ENCODE measurements at regions not wholly inside any gene's neighbourhood (a gene's known extent, or its start where the extent isn't known, plus 50 kb on each side); places are given as distances from the start of the nearest gene placed in this dataset.

DNA sequence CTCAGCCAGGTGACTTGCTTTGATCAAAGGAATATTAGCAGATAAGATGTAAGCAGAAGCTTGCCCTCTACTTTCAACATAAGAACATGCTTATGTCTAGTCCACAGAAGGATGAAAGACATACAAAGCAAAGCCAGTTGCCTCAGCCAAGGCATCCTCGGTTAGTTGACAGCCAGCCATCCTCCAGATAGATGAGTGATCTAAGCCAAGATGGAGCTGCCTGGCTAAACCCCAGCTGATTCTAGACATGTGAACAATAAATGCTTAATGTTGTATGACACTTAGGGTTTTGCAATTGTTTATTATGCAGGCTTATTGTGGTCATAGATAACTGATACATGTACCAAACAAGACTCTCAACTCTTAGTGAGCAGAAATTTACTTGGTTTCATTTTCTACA lies 157.6 kb upstream of the TMTC2 start:
- DNase-seq (ENCODE audit: low read depth) = no peak
- in situ Hi-C loops (cut with HindIII; ENCODE audit: low sequenced_read_pairs) = no loop called here
- TF ChIP-seq, protein P1, sequence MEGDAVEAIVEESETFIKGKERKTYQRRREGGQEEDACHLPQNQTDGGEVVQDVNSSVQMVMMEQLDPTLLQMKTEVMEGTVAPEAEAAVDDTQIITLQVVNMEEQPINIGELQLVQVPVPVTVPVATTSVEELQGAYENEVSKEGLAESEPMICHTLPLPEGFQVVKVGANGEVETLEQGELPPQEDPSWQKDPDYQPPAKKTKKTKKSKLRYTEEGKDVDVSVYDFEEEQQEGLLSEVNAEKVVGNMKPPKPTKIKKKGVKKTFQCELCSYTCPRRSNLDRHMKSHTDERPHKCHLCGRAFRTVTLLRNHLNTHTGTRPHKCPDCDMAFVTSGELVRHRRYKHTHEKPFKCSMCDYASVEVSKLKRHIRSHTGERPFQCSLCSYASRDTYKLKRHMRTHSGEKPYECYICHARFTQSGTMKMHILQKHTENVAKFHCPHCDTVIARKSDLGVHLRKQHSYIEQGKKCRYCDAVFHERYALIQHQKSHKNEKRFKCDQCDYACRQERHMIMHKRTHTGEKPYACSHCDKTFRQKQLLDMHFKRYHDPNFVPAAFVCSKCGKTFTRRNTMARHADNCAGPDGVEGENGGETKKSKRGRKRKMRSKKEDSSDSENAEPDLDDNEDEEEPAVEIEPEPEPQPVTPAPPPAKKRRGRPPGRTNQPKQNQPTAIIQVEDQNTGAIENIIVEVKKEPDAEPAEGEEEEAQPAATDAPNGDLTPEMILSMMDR (IDR thresholded peaks at IDR 0.05; ENCODE audit: low read depth, low read length, missing control alignments) = no peak
- H3K4me3 ChIP-seq (ENCODE audit: low read depth, low read length) = no peak overlapping the region

DNA sequence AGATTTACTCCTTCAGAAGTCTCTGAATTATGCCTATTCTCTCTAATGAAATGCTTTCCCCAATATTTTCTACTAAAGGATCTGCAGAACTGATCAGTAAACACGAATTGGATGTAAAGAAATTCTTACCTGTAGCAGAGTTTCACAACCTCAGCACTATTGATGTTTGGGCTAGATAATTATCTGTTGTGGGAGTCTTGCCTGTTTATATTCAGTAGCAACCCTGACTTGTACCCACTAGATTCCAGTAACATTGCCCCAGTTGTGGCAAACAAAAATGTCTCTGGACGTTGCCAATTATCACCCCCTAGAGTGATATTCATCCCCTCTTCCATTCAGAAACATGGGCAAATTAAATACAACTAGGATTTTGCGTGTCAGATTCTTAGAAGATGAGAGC lies 156.8 kb upstream of the TMTC2 start:
- in situ Hi-C loops (cut with HindIII; ENCODE audit: low sequenced_read_pairs) = no loop called here
- no peak overlapping the region for H3K4me3 ChIP-seq (ENCODE audit: low read depth, low read length)
- TF ChIP-seq, protein P1 (IDR thresholded peaks at IDR 0.05; ENCODE audit: low read depth, low read length, missing control alignments) = no peak
- DNase-seq (ENCODE audit: low read depth) = no peak

DNA sequence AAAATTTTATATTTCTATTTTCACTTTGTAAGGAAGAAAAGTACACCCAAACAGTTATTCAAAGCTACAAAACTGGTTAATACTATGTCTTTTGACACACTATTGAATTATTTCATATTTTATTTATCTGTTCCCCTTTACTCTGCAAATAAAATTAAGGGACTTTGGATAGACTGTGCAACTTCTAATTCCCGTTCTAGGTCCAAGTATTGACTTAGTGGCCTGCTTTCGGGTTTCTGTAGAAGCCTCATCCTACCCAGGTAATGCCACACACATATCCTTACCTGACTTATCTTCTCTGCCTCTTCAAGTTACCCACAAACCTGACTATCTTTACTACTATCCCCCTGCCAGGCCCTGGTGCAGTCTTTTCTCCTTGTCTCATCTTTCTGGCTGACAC lies 156.3 kb upstream of the TMTC2 start:
- H3K4me3 ChIP-seq (ENCODE audit: low read depth, low read length) = no peak overlapping the region
- DNase-seq (ENCODE audit: low read depth) = no peak
- in situ Hi-C loops (cut with HindIII; ENCODE audit: low sequenced_read_pairs) = no loop called here
- TF ChIP-seq, protein P1 (IDR thresholded peaks at IDR 0.05; ENCODE audit: low read depth, low read length, missing control alignments) = no peak

DNA sequence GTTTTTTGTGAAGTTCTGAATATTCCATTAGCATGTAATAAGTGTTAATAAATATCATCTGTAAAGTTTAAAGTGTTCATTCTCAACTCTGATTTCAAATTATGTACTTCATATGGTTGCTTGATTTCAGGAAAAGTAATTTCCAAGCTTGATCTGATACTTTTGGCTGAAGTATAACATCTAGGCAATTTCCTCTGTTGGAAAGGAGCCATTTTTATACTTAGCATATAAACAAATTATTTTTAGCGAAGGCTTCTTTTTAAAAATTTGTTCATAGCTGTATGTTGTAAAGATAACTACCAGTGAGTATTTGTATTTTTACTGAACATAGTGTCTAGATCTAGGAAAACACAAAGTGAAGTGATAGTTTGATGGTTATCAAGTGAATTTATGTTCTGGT lies 153.4 kb upstream of the TMTC2 start:
- no peak overlapping the region for H3K4me3 ChIP-seq (ENCODE audit: low read depth, low read length)
- TF ChIP-seq, protein P1 (IDR thresholded peaks at IDR 0.05; ENCODE audit: low read depth, low read length, missing control alignments) = no peak
- DNase-seq (ENCODE audit: low read depth) = no peak
- in situ Hi-C loops (cut with HindIII; ENCODE audit: low sequenced_read_pairs) = no loop called here

DNA sequence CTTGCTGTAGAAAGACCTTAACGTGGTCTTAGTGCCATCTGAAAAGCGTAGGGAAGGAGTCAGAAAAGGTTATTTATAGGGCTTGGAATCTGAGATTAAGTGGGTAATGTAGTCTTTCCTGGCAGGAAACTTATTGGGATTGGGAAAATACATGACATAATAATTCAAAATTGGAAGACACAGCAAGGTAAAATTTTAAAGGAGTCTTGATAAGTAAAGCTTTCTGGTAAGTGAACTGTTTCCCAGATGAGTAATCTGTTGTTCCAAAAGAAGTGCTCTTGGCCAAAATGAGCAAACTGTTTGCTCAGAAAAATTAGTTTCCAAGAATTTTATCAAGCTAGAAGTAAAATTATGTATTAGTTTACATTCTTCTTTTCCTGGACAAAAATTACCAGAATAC lies 149.3 kb upstream of the TMTC2 start:
- in situ Hi-C loops (cut with HindIII; ENCODE audit: low sequenced_read_pairs) = no loop called here
- no peak for DNase-seq (ENCODE audit: low read depth)
- TF ChIP-seq, protein P1 (IDR thresholded peaks at IDR 0.05; ENCODE audit: low read depth, low read length, missing control alignments) = no peak
- no peak overlapping the region for H3K4me3 ChIP-seq (ENCODE audit: low read depth, low read length)

DNA sequence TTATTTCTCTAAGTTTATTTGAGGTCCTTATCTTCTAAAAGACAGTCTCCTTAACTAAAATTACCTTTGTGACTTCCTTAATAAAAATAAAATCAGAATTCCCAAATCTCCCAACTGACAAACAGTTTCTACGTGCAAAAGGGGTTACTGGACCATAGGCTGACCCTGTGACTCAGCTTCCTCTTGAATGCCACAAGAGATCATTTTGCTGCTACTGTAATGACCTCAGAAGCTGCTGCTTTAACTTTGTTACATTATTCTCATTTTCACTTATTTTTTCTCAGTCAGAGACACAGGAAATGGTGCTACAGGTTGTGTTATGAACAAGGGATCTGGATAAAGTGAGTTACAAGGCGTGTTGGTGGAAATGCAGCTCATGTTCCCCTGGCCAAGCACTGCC lies 132.2 kb upstream of the TMTC2 start:
- no peak overlapping the region for H3K4me3 ChIP-seq (ENCODE audit: low read depth, low read length)
- in situ Hi-C loops (cut with HindIII; ENCODE audit: low sequenced_read_pairs) = no loop called here
- TF ChIP-seq, protein P1 (IDR thresholded peaks at IDR 0.05; ENCODE audit: low read depth, low read length, missing control alignments) = no peak
- no peak for DNase-seq (ENCODE audit: low read depth)

DNA sequence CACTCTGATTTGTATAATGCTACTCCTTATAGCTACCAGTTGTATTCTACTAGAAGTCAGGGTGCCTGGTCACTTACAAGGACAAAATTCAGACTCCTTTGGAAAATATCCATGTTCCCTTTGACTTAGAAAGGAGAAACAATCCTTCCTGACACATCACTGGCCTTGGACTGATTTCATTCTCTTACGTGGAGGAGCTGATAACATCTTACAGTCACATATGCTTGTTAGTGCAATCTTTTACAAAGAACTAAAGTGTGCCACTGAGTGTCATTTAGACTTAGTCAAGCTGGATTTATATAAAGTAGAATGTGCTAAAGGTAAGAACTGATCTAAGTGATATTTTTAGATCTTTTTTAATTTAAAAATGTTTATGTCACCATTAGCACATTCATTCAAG lies 131.0 kb upstream of the TMTC2 start:
- TF ChIP-seq, protein P1 (IDR thresholded peaks at IDR 0.05; ENCODE audit: low read depth, low read length, missing control alignments) = no peak
- DNase-seq (ENCODE audit: low read depth) = no peak
- no peak overlapping the region for H3K4me3 ChIP-seq (ENCODE audit: low read depth, low read length)
- in situ Hi-C loops (cut with HindIII; ENCODE audit: low sequenced_read_pairs) = no loop called here
